ENCODE measurements at regions not wholly inside any gene's neighbourhood (a gene's known extent, or its start where the extent isn't known, plus 50 kb on each side); places are given as distances from the start of the nearest gene placed in this dataset.

DNA sequence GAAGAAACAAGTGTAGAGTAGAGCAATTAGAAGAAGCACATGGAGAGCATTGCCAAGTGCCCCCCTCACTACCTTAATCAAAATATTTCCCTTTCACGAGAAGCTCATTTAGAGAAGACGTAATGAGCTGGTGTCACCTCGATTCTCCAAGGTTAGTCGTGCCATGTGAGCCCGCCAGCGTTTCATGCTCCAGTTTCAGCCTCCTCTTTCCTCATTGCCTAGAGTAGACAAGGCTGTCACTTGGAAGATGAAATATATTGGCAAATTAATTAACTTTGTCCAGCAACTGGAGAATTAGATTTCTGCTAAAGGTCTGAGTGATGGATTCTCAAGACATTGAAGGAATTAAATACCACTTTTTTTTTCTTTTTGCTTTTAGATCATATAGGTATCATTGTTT lies 399.6 kb downstream of the TUSC7 start:
- no peak for DNase-seq
- no peak overlapping the region for H3K4me3 Mint-ChIP-seq
- no peaks in the 10 kb centered on the region for H3K36me3 Mint-ChIP-seq (ENCODE audit: low read depth)
- H3K27me3 Mint-ChIP-seq (ENCODE audit: low read depth, poor library complexity) = peaks cover 5% of the 10 kb centered on the region
- TF ChIP-seq, protein P1, sequence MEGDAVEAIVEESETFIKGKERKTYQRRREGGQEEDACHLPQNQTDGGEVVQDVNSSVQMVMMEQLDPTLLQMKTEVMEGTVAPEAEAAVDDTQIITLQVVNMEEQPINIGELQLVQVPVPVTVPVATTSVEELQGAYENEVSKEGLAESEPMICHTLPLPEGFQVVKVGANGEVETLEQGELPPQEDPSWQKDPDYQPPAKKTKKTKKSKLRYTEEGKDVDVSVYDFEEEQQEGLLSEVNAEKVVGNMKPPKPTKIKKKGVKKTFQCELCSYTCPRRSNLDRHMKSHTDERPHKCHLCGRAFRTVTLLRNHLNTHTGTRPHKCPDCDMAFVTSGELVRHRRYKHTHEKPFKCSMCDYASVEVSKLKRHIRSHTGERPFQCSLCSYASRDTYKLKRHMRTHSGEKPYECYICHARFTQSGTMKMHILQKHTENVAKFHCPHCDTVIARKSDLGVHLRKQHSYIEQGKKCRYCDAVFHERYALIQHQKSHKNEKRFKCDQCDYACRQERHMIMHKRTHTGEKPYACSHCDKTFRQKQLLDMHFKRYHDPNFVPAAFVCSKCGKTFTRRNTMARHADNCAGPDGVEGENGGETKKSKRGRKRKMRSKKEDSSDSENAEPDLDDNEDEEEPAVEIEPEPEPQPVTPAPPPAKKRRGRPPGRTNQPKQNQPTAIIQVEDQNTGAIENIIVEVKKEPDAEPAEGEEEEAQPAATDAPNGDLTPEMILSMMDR (IDR thresholded peaks at IDR 0.05) = no peak
- peaks cover 3% of the 10 kb centered on the region for H3K9me3 Mint-ChIP-seq
- H3K27ac Mint-ChIP-seq = no peak overlapping the region
- no peaks in the 10 kb centered on the region for H3K4me1 Mint-ChIP-seq

- Mint-ChIP-seq H3K36me3 (ENCODE audit: low read depth) (no peaks in the 10 kb centered on the region), H3K27ac (no peak overlapping the region), H3K4me3 (no peak overlapping the region), H3K27me3 (ENCODE audit: low read depth, poor library complexity) (peaks cover 9% of the 10 kb centered on the region), H3K9me3 (no peaks in the 10 kb centered on the region), H3K4me1 (peaks cover 21% of the 10 kb centered on the region)
- TF ChIP-seq, protein P1 (IDR thresholded peaks at IDR 0.05) = no peak
- no peak for DNase-seq
These were observed 405.1 kb downstream of the TUSC7 start for GRCh38 chr3:117114517-117115265.

DNA sequence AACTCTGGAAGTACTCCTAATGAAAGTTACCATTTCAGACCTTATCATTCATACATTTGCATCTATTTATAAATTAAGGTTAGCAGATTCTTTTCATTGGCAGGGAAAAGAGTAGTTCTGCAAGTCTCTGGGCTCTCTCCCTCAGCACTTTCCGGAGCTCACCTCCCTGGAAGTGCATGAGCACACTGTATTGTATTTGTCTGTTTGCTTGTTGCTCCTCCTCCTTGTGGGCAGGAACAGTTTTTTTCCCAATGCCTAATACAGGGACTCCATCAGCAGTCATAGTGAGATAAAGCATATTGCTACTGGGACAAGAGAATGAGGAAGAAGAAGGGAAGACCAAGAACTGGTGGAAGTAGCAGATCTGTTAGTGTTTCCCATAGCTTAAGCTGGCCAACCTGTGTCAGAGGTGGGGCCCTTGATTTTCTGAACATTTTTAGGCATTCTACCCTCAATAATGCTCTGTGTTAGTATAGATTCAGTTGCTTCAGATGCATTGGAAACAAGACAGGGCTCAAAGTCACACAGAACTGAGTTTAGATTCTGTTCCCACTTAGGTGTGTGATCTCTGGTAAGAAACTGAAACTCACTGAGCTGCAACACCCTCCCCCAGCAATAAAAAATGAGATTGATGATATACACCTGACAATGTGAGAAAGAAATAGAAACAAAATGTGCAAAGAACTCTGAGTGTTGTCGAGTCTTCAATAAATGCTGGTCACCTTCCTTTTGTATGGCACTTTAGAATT lies 407.8 kb downstream of the TUSC7 start:
- Mint-ChIP-seq H3K4me1 (peaks cover 21% of the 10 kb centered on the region), H3K27me3 (ENCODE audit: low read depth, poor library complexity) (peaks cover 9% of the 10 kb centered on the region), H3K9me3 (no peaks in the 10 kb centered on the region), H3K27ac (no peak overlapping the region), H3K4me3 (no peak overlapping the region), H3K36me3 (ENCODE audit: low read depth) (no peaks in the 10 kb centered on the region)
- TF ChIP-seq, protein P1 (IDR thresholded peaks at IDR 0.05) = no peak
- DNase-seq = no peak

DNA sequence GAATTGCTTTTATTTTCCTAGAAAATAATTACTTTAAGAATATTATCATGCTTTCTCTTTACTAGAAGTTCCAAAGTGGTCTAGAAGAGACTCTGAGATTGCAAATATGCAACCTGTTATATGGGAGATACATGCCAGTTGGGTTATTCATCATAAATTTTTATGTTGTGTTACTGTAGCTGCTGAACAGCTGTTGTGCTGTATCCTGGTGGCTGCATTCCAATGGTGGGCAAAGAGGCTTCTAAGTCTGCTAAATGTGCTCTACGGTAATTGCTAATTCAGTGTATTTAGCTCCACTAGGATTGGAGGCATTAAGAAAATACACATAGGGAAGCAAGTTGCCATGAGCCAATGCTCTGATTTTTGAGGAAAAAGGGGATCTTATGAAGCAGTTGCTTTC lies 409.0 kb downstream of the TUSC7 start:
- peaks cover 9% of the 10 kb centered on the region for H3K27me3 Mint-ChIP-seq (ENCODE audit: low read depth, poor library complexity)
- H3K27ac Mint-ChIP-seq = no peak overlapping the region
- TF ChIP-seq, protein P1 (IDR thresholded peaks at IDR 0.05) = no peak
- no peak overlapping the region for H3K4me3 Mint-ChIP-seq
- peaks cover 23% of the 10 kb centered on the region for H3K4me1 Mint-ChIP-seq
- no peaks in the 10 kb centered on the region for H3K36me3 Mint-ChIP-seq (ENCODE audit: low read depth)
- DNase-seq = no peak
- no peaks in the 10 kb centered on the region for H3K9me3 Mint-ChIP-seq

DNA sequence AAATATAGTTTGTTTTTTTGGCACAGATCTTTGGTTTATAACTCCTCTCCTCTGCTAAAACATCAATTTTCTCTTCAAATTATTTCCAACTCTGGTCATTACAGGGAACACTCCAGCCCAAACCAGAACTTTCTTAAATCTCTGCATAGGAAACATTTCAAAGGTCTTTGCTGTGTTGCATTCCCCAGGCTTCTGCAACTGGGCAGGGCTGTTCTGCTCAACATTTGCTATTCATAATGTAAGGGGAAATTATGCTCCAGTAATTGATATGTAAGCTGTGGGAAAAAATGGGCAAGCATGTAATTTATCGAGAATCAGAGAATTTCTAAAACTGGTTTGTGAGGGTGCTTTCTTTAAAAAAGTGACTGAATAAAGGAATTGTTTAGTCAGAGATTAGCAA lies 410.4 kb downstream of the TUSC7 start:
- TF ChIP-seq, protein P1 (IDR thresholded peaks at IDR 0.05) = no peak
- Mint-ChIP-seq H3K27ac (no peak overlapping the region), H3K4me3 (no peak overlapping the region), H3K27me3 (ENCODE audit: low read depth, poor library complexity) (peaks cover 9% of the 10 kb centered on the region), H3K9me3 (no peaks in the 10 kb centered on the region), H3K36me3 (ENCODE audit: low read depth) (no peaks in the 10 kb centered on the region), H3K4me1 (peaks cover 25% of the 10 kb centered on the region)
- no peak for DNase-seq

Data from nephron progenitor cell (in vitro differentiated cells).